Activated CD8-positive, alpha-beta T cell treated with anti-CD3 and anti-CD28 coated beads for 36 hours (primary cell): ENCODE measurements at regions not wholly inside any gene's neighbourhood (a gene's known extent, or its start where the extent isn't known, plus 50 kb on each side); places are given as distances from the start of the nearest gene placed in this dataset.

Experiments used
- ATAC-seq: fragments of 200-7000 bp; cut with Tn5 transposase; one replicate; pipeline ENCODE4 v1.10.0; 2021; ENCODE audit warnings: mild to moderate bottlenecking, moderate library complexity
- CTCF ChIA-PET: fragments of 350-600 bp; sonication (Branson Sonifier 250); formaldehyde crosslinking; loops from one replicate; lab custom pipeline; 2021; ENCODE audit warnings: antibody characterized with exemption; lab: Charles Lee
- POLR2A ChIA-PET: fragments of 350-600 bp; sonication (Branson Sonifier 250); formaldehyde crosslinking; loops from one replicate; lab custom pipeline; 2021; ENCODE audit warnings: antibody characterized with exemption; lab: Charles Lee
- DNase-seq: peaks from one replicate; pipeline ENCODE4 v3.0.0-alpha.2; 2020
- H3K27ac Mint-ChIP-seq: one replicate; pipeline ENCODE4 v1.8.0; 2021; ENCODE audit warnings: mild to moderate bottlenecking, mixed read lengths
- H3K27me3 Mint-ChIP-seq: one replicate; pipeline ENCODE4 v1.8.0; 2021; ENCODE audit warnings: mixed read lengths
- H3K36me3 Mint-ChIP-seq: one replicate; pipeline ENCODE4 v1.8.0; 2021; ENCODE audit warnings: low read depth, mixed read lengths
- H3K4me1 Mint-ChIP-seq: one replicate; pipeline ENCODE4 v1.8.0; 2021; ENCODE audit warnings: low read depth, mixed read lengths
- H3K4me3 Mint-ChIP-seq: one replicate; pipeline ENCODE4 v1.8.0; 2021; ENCODE audit warnings: mild to moderate bottlenecking, moderate library complexity, mixed read lengths
- H3K9me3 Mint-ChIP-seq: one replicate; pipeline ENCODE4 v1.8.0; 2021; ENCODE audit warnings: mixed read lengths
- CTCF ChIP-seq: fragments of 200-600 bp; IDR thresholded peaks from one replicate; pipeline ENCODE4 v1.8.0; 2022; ENCODE audit warnings: antibody characterized with exemption, mild to moderate bottlenecking
- intact Hi-C: fragments of 100-400 bp; cut with micrococcal nuclease; formaldehyde crosslinking; loops from one replicate; pipeline ENCODE4 v1.10.0; 2022

- Mint-ChIP-seq H3K4me1 (no peaks in the 10 kb centered on the region), H3K36me3 (peaks cover 2% of the 10 kb centered on the region), H3K27me3 (peaks cover 6% of the 10 kb centered on the region), H3K27ac (no peak overlapping the region), H3K4me3 (no peak overlapping the region), H3K9me3 (peaks cover 9% of the 10 kb centered on the region)
- intact Hi-C loops, result no loop called here
- ATAC-seq (no peak), DNase-seq (no peak)
- TF ChIP-seq CTCF, result no peak
- POLR2A ChIA-PET, result no interaction called here
- CTCF ChIA-PET, result no interaction called here
Measured at GRCh38 chr2:196353717-196354116, 182.3 kb upstream of the STK17B start.

GRCh38 chr2:196354186-196354585 lies 182.8 kb upstream of the STK17B start:
- ATAC-seq, result no peak
- Mint-ChIP-seq H3K9me3 (peaks cover 9% of the 10 kb centered on the region), H3K27me3 (peaks cover 6% of the 10 kb centered on the region), H3K36me3 (peaks cover 2% of the 10 kb centered on the region), H3K4me3 (no peak overlapping the region), H3K4me1 (no peaks in the 10 kb centered on the region), H3K27ac (no peak overlapping the region)
- ChIA-PET POLR2A (no interaction called here), CTCF (no interaction called here)
- no peak for TF ChIP-seq CTCF
- intact Hi-C loops, result no loop called here
- no peak for DNase-seq

- CTCF ChIA-PET, result interaction anchor here (1.0 to 1.8 kb wide), 4 partner anchors 9 to 895 kb away, joined by 3 to 4 read pairs (median 4); no protein-coding TSS in a partner anchor
Measured at GRCh38 chr2:196356332-196356731, 185.0 kb upstream of the STK17B start.

GRCh38 chr2:196360650-196361049 lies 189.3 kb upstream of the STK17B start:
- Mint-ChIP-seq H3K4me3 (no peak overlapping the region), H3K4me1 (peaks cover 3% of the 10 kb centered on the region), H3K9me3 (no peaks in the 10 kb centered on the region), H3K27ac (no peak overlapping the region), H3K36me3 (no peaks in the 10 kb centered on the region), H3K27me3 (peaks cover 5% of the 10 kb centered on the region)
- no peak for TF ChIP-seq CTCF
- DNase-seq (no peak), ATAC-seq (no peak)
- intact Hi-C loops, result no loop called here
- ChIA-PET CTCF (interaction anchor here (1.4 kb wide), 1 partner anchor 282 kb away, joined by 3 read pairs; no protein-coding TSS in a partner anchor), POLR2A (no interaction called here)

More at GRCh38 chr2:196356332-196356731, 185.0 kb upstream of the STK17B start:
- no peaks in the 10 kb centered on the region for H3K4me1 Mint-ChIP-seq
- no peak for DNase-seq
- intact Hi-C loops, result no loop called here
- H3K4me3 Mint-ChIP-seq, result no peak overlapping the region
- no peak for ATAC-seq
- peaks cover 9% of the 10 kb centered on the region for H3K9me3 Mint-ChIP-seq
- POLR2A ChIA-PET, result no interaction called here
- TF ChIP-seq CTCF, result no peak
- H3K36me3 Mint-ChIP-seq, result peaks cover 2% of the 10 kb centered on the region
- peaks cover 6% of the 10 kb centered on the region for H3K27me3 Mint-ChIP-seq
- no peak overlapping the region for H3K27ac Mint-ChIP-seq

- intact Hi-C loops, result no loop called here
- H3K9me3 Mint-ChIP-seq, result no peaks in the 10 kb centered on the region
- peaks cover 1% of the 10 kb centered on the region for H3K27me3 Mint-ChIP-seq
- no peaks in the 10 kb centered on the region for H3K36me3 Mint-ChIP-seq
- ChIA-PET CTCF (interaction anchor here (0.9 to 2.9 kb wide), 6 partner anchors 10 to 284 kb away, joined by 3 to 9 read pairs (median 4); no protein-coding TSS in a partner anchor), POLR2A (no interaction called here)
- peaks cover 9% of the 10 kb centered on the region for H3K4me1 Mint-ChIP-seq
- no peak for ATAC-seq
- H3K27ac Mint-ChIP-seq, result no peak overlapping the region
- TF ChIP-seq CTCF, result no peak
- H3K4me3 Mint-ChIP-seq, result no peak overlapping the region
- DNase-seq, result no peak
Measured at GRCh38 chr2:196361606-196362326, 190.4 kb upstream of the STK17B start.
